SK-N-SH treated with all-trans-retinoic acid at 6 μM for 48 hours (cell line): ENCODE measurements at regions not wholly inside any gene's neighbourhood (a gene's known extent, or its start where the extent isn't known, plus 50 kb on each side); places are given as distances from the start of the nearest gene placed in this dataset.

ENCODE experiments used
- ATAC-seq: fragments of 200-7000 bp; cut with Tn5 transposase; 3 replicates; pipeline ENCODE4 v1.9.1; 2020; ENCODE audit warnings: mild to moderate bottlenecking, moderate library complexity
- ARNTL ChIP-seq: fragments of 450-650 bp; formaldehyde crosslinking; IDR thresholded peaks from 2 replicates; pipeline ENCODE4 v1.5.0; 2020; ENCODE audit warnings: low read depth, mild to moderate bottlenecking, moderate library complexity, borderline replicate concordance
- BACH2 ChIP-seq: fragments of 250-450 bp; sonication (Bioruptor Pico); IDR thresholded peaks from 2 replicates; pipeline ENCODE4 v1.9.0; 2021; ENCODE audit warnings: mild to moderate bottlenecking, borderline replicate concordance
- CSDC2 ChIP-seq: fragments of 250-450 bp; sonication (Bioruptor Pico); IDR thresholded peaks from 2 replicates; pipeline ENCODE4 v1.5.0; 2020; ENCODE audit warnings: mild to moderate bottlenecking, moderate library complexity
- ESRRG ChIP-seq: fragments of 250-450 bp; sonication (Bioruptor Pico); IDR thresholded peaks from 2 replicates; pipeline ENCODE4 v1.6.1; 2021; ENCODE audit warnings: mild to moderate bottlenecking
- GLIS3 ChIP-seq: fragments of 250-450 bp; sonication (Bioruptor Pico); IDR thresholded peaks from 2 replicates; pipeline ENCODE4 v1.5.0; 2020; ENCODE audit warnings: mild to moderate bottlenecking, moderate library complexity
- ISL1 ChIP-seq: fragments of 250-450 bp; sonication (Bioruptor Pico); IDR thresholded peaks from 2 replicates; pipeline ENCODE4 v2.1.2; 2022; ENCODE audit warnings: mild to moderate bottlenecking, moderate library complexity
- OSR1 ChIP-seq: fragments of 250-450 bp; sonication (Bioruptor Pico); IDR thresholded peaks from 2 replicates; pipeline ENCODE4 v1.8.0; 2022; ENCODE audit warnings: moderate library complexity, mild to moderate bottlenecking, inconsistent platforms
- PPARA ChIP-seq: fragments of 250-450 bp; sonication (Bioruptor Pico); IDR thresholded peaks from 2 replicates; pipeline ENCODE4 v1.5.0; 2020; ENCODE audit warnings: mild to moderate bottlenecking, borderline replicate concordance
- SNAI2 ChIP-seq: fragments of 250-450 bp; sonication (Bioruptor Pico); IDR thresholded peaks from 2 replicates; pipeline ENCODE4 v1.5.0; 2020; ENCODE audit warnings: mild to moderate bottlenecking, moderate library complexity
- TOX ChIP-seq: fragments of 250-450 bp; sonication (Bioruptor Pico); IDR thresholded peaks from 2 replicates; pipeline ENCODE4 v1.8.0; 2021; ENCODE audit warnings: mild to moderate bottlenecking, moderate library complexity, borderline replicate concordance
- ZFP3 ChIP-seq: fragments of 250-450 bp; sonication (Bioruptor Pico); IDR thresholded peaks from 2 replicates; pipeline ENCODE4 v1.5.0; 2020; ENCODE audit warnings: mild to moderate bottlenecking, moderate library complexity
- ZFP30 ChIP-seq: fragments of 450-650 bp; formaldehyde crosslinking; IDR thresholded peaks from 2 replicates; pipeline ENCODE4 v1.5.0; 2022; ENCODE audit warnings: mild to moderate bottlenecking, moderate library complexity
- ZNF565 ChIP-seq: fragments of 450-650 bp; formaldehyde crosslinking; conservative IDR thresholded peaks from 2 replicates; pipeline ENCODE4 v1.5.0; 2020; ENCODE audit warnings: low read depth, mild to moderate bottlenecking, moderate library complexity
- ZNF70 ChIP-seq: fragments of 450-650 bp; formaldehyde crosslinking; IDR thresholded peaks from 2 replicates; pipeline ENCODE4 v1.5.0; 2020; ENCODE audit warnings: mild to moderate bottlenecking, moderate library complexity
- TF ChIP-seq, protein P1 (sequence below): fragments of 250-450 bp; sonication (Bioruptor Pico); IDR thresholded peaks from 2 replicates; pipeline ENCODE4 v1.8.0; 2021; ENCODE audit warnings: low read depth, mild to moderate bottlenecking, moderate library complexity, borderline replicate concordance
- TF ChIP-seq, protein P2 (sequence below): fragments of 250-450 bp; sonication (Bioruptor Pico); IDR thresholded peaks from 2 replicates; pipeline ENCODE4 v1.5.0; 2020; ENCODE audit warnings: mild to moderate bottlenecking, moderate library complexity
- TF ChIP-seq, protein P3 (sequence below): fragments of 250-450 bp; sonication (Bioruptor Pico); IDR thresholded peaks from 2 replicates; pipeline ENCODE4 v1.5.1; 2020; ENCODE audit warnings: low read depth, mild to moderate bottlenecking, moderate library complexity
- TF ChIP-seq, protein P4 (sequence below): fragments of 250-450 bp; sonication (Bioruptor Pico); IDR thresholded peaks from 2 replicates; pipeline ENCODE4 v1.8.0; 2020; ENCODE audit warnings: mild to moderate bottlenecking, moderate library complexity, borderline replicate concordance
- TF ChIP-seq, protein P5 (sequence below): fragments of 250-450 bp; sonication (Bioruptor Pico); IDR thresholded peaks from 2 replicates; pipeline ENCODE4 v1.5.1; 2021; ENCODE audit warnings: mild to moderate bottlenecking, moderate library complexity

DNA sequence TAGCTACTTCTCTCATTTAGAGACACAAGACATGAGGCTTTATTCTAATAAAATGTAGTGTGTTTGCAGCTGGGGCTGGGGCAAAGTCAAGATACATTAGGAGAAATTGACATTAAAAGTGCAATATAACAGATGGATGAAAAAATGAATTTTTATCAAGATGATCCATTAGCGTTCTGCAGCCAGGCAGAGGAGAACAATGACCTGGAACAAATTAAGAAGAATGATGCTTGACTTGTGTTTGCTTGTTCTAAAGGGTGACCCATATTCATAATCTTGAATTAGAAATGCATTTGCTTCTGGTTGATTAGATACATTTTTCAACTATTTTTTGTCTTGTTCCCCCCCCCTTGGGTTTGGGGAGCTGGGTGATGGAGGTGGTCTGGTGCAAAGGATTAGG lies 439.5 kb upstream of the BOD1L1 start:
- TF ChIP-seq ZNF565 (CRISPR knock-in tag), result no peak
- TF ChIP-seq ZFP30 (CRISPR knock-in tag), result no peak
- TF ChIP-seq, protein P1, sequence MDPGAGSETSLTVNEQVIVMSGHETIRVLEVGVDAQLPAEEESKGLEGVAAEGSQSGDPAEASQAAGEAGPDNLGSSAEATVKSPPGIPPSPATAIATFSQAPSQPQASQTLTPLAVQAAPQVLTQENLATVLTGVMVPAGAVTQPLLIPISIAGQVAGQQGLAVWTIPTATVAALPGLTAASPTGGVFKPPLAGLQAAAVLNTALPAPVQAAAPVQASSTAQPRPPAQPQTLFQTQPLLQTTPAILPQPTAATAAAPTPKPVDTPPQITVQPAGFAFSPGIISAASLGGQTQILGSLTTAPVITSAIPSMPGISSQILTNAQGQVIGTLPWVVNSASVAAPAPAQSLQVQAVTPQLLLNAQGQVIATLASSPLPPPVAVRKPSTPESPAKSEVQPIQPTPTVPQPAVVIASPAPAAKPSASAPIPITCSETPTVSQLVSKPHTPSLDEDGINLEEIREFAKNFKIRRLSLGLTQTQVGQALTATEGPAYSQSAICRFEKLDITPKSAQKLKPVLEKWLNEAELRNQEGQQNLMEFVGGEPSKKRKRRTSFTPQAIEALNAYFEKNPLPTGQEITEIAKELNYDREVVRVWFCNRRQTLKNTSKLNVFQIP (CRISPR knock-in tag), result no peak
- TF ChIP-seq PPARA (CRISPR knock-in tag), result no peak
- TF ChIP-seq OSR1 (CRISPR knock-in tag), result no peak
- TF ChIP-seq SNAI2, result no peak
- TF ChIP-seq ZFP3 (CRISPR knock-in tag), result no peak
- TF ChIP-seq, protein P2, sequence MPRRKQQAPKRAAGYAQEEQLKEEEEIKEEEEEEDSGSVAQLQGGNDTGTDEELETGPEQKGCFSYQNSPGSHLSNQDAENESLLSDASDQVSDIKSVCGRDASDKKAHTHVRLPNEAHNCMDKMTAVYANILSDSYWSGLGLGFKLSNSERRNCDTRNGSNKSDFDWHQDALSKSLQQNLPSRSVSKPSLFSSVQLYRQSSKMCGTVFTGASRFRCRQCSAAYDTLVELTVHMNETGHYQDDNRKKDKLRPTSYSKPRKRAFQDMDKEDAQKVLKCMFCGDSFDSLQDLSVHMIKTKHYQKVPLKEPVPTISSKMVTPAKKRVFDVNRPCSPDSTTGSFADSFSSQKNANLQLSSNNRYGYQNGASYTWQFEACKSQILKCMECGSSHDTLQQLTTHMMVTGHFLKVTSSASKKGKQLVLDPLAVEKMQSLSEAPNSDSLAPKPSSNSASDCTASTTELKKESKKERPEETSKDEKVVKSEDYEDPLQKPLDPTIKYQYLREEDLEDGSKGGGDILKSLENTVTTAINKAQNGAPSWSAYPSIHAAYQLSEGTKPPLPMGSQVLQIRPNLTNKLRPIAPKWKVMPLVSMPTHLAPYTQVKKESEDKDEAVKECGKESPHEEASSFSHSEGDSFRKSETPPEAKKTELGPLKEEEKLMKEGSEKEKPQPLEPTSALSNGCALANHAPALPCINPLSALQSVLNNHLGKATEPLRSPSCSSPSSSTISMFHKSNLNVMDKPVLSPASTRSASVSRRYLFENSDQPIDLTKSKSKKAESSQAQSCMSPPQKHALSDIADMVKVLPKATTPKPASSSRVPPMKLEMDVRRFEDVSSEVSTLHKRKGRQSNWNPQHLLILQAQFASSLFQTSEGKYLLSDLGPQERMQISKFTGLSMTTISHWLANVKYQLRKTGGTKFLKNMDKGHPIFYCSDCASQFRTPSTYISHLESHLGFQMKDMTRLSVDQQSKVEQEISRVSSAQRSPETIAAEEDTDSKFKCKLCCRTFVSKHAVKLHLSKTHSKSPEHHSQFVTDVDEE (CRISPR knock-in tag), result no peak
- TF ChIP-seq CSDC2 (CRISPR knock-in tag), result no peak
- TF ChIP-seq, protein P3, sequence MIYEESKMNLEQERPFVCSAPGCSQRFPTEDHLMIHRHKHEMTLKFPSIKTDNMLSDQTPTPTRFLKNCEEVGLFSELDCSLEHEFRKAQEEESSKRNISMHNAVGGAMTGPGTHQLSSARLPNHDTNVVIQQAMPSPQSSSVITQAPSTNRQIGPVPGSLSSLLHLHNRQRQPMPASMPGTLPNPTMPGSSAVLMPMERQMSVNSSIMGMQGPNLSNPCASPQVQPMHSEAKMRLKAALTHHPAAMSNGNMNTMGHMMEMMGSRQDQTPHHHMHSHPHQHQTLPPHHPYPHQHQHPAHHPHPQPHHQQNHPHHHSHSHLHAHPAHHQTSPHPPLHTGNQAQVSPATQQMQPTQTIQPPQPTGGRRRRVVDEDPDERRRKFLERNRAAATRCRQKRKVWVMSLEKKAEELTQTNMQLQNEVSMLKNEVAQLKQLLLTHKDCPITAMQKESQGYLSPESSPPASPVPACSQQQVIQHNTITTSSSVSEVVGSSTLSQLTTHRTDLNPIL (CRISPR knock-in tag), result no peak
- TF ChIP-seq, protein P4, sequence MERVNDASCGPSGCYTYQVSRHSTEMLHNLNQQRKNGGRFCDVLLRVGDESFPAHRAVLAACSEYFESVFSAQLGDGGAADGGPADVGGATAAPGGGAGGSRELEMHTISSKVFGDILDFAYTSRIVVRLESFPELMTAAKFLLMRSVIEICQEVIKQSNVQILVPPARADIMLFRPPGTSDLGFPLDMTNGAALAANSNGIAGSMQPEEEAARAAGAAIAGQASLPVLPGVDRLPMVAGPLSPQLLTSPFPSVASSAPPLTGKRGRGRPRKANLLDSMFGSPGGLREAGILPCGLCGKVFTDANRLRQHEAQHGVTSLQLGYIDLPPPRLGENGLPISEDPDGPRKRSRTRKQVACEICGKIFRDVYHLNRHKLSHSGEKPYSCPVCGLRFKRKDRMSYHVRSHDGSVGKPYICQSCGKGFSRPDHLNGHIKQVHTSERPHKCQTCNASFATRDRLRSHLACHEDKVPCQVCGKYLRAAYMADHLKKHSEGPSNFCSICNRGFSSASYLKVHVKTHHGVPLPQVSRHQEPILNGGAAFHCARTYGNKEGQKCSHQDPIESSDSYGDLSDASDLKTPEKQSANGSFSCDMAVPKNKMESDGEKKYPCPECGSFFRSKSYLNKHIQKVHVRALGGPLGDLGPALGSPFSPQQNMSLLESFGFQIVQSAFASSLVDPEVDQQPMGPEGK (CRISPR knock-in tag), result no peak
- no peak for TF ChIP-seq ZNF70 (CRISPR knock-in tag)

DNA sequence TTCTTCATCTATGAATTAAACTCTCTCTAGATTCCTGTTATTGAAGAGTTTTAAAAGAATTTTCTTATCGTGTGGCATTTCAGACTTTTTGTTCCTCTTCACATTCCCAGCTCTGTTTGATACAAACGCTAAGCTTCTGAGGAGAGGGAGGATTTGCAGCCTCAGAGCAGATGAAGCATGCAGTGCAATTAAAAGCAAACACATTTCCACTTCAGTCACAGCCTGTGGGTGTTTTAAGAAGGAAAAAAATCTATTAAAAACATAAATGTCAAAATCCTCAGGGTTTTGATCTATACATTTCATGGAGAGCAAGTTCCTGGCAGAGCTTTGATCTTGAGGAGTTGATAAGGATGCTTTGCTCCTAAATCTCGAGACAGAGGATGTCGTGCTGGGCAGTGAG lies 442.4 kb upstream of the BOD1L1 start:
- TF ChIP-seq PPARA (CRISPR knock-in tag) (no peak), ISL1 (CRISPR knock-in tag) (no peak), BACH2 (CRISPR knock-in tag) (no peak), ZNF70 (CRISPR knock-in tag) (no peak), ESRRG (CRISPR knock-in tag) (no peak), OSR1 (CRISPR knock-in tag) (no peak), SNAI2 (no peak), ARNTL (CRISPR knock-in tag) (no peak), GLIS3 (CRISPR knock-in tag) (no peak), TOX (CRISPR knock-in tag) (no peak), CSDC2 (CRISPR knock-in tag) (no peak)
- TF ChIP-seq, protein P5, sequence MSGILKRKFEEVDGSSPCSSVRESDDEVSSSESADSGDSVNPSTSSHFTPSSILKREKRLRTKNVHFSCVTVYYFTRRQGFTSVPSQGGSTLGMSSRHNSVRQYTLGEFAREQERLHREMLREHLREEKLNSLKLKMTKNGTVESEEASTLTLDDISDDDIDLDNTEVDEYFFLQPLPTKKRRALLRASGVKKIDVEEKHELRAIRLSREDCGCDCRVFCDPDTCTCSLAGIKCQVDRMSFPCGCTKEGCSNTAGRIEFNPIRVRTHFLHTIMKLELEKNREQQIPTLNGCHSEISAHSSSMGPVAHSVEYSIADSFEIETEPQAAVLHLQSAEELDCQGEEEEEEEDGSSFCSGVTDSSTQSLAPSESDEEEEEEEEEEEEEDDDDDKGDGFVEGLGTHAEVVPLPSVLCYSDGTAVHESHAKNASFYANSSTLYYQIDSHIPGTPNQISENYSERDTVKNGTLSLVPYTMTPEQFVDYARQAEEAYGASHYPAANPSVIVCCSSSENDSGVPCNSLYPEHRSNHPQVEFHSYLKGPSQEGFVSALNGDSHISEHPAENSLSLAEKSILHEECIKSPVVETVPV (CRISPR knock-in tag), result no peak
- TF ChIP-seq, protein P1 (CRISPR knock-in tag), result no peak
- TF ChIP-seq, protein P4 (CRISPR knock-in tag), result no peak
- TF ChIP-seq, all 23 proteins: peak for 0
- no peak for ATAC-seq

More for the DNA sequence above, 439.5 kb upstream of the BOD1L1 start:
- no peak; the same call in 2 of the 3 replicates for ATAC-seq
